ENCODE measurements at regions not wholly inside any gene's neighbourhood (a gene's known extent, or its start where the extent isn't known, plus 50 kb on each side); places are given as distances from the start of the nearest gene placed in this dataset.

DNA sequence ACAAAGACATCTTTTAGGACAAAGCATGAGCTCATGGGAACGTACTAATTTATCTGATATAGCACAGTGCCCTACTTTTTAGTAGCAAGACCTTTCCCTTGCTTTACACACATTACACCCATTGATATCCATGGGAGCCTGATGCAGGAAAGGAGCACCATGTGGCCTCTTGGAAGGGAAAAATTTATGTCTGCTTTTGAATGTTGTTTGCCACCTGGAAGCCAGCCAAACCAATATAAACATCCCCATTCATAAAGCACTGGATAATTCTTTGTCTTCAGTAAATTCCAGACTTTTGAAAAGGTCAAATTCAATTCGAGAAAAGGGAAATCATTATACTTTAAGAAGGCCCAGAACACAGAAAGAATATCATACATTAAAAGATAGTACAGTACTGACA lies 152.3 kb upstream of the BEND6 start:
- TF ChIP-seq, protein P1, sequence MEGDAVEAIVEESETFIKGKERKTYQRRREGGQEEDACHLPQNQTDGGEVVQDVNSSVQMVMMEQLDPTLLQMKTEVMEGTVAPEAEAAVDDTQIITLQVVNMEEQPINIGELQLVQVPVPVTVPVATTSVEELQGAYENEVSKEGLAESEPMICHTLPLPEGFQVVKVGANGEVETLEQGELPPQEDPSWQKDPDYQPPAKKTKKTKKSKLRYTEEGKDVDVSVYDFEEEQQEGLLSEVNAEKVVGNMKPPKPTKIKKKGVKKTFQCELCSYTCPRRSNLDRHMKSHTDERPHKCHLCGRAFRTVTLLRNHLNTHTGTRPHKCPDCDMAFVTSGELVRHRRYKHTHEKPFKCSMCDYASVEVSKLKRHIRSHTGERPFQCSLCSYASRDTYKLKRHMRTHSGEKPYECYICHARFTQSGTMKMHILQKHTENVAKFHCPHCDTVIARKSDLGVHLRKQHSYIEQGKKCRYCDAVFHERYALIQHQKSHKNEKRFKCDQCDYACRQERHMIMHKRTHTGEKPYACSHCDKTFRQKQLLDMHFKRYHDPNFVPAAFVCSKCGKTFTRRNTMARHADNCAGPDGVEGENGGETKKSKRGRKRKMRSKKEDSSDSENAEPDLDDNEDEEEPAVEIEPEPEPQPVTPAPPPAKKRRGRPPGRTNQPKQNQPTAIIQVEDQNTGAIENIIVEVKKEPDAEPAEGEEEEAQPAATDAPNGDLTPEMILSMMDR (IDR thresholded peaks at IDR 0.05): no peak
- TF ChIP-seq POLR2AphosphoS5 (IDR thresholded peaks at IDR 0.05): no peak
